ENCODE measurements at regions not wholly inside any gene's neighbourhood (a gene's known extent, or its start where the extent isn't known, plus 50 kb on each side); places are given as distances from the start of the nearest gene placed in this dataset.

DNA sequence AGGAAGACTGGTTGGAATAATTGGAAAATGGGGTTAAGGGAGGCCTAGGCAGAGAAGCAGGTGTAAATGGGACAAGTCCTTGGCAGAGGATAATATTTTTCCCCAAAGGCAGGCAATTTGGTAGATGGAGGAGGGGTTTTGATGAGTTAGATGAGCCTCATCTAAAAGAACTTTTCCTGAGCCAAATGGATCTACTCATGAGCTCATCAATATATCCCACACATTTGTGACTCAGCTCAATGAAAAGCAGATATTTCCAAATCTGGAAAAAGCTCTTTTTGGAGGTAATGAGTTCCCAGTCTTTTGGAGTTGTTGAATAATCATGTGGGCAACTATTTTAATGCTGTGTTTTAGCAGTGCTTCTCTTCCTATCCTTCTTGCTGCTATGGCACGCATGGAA, 685.5 kb upstream of the CITED2 start:
- 92 to 100% (median 97%) methylated on average over 1 of the region's 1 CpG for WGBS, 4 donors
- Histone ChIP-seq H3K36me3 (no peaks in the 10 kb centered on the region), H3K4me1 (peaks cover 0 to 24% (median 17%) of the 10 kb centered on the region in 12 donors), H3K4me3 (no peak overlapping the region), H3K27ac (no peak overlapping the region), H3K27me3 (no peaks in the 10 kb centered on the region), H3K9me3 (no peaks in the 10 kb centered on the region)
- no peak for ATAC-seq
- DNase-seq, result no peak
- TF ChIP-seq POLR2A (IDR thresholded peaks at IDR 0.05), result no peak
- TF ChIP-seq, protein P1, sequence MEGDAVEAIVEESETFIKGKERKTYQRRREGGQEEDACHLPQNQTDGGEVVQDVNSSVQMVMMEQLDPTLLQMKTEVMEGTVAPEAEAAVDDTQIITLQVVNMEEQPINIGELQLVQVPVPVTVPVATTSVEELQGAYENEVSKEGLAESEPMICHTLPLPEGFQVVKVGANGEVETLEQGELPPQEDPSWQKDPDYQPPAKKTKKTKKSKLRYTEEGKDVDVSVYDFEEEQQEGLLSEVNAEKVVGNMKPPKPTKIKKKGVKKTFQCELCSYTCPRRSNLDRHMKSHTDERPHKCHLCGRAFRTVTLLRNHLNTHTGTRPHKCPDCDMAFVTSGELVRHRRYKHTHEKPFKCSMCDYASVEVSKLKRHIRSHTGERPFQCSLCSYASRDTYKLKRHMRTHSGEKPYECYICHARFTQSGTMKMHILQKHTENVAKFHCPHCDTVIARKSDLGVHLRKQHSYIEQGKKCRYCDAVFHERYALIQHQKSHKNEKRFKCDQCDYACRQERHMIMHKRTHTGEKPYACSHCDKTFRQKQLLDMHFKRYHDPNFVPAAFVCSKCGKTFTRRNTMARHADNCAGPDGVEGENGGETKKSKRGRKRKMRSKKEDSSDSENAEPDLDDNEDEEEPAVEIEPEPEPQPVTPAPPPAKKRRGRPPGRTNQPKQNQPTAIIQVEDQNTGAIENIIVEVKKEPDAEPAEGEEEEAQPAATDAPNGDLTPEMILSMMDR (IDR thresholded peaks at IDR 0.05), result no peak
- intact Hi-C loops (cut with DNase I), result loop anchor here in 4 of 10 donors (10.0 kb wide), 3 partner anchors 175 to 685 kb away; partner anchors contain the start of gene CITED2 (in 2 of the 4)

DNA sequence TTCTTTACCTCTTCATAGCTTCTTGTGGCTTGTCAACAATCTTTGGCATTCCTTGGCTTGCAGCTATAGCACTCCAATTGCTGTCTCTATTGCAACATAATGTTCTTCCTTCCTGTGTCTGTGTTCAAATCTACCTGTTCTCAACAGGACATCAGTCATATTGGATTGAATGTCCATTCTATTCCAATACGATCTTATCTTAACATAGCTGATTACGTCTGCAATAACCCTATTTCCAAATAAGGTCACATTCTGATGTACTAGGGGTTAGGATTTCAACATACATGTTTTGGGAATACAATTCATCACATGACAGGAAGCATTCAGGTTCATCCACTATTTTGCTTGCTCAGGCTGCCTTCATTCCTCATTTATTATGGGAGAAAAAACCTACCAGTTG, 684.4 kb upstream of the CITED2 start:
- intact Hi-C loops (cut with DNase I), result loop anchor here in 3 of 10 donors (10.0 kb wide), 2 partner anchors 294 to 684 kb away; partner anchors contain the start of gene CITED2 (in 2 of the 3)
- Histone ChIP-seq H3K4me1 (peaks cover 0 to 24% (median 17%) of the 10 kb centered on the region in 12 donors), H3K27ac (no peak overlapping the region), H3K9me3 (no peaks in the 10 kb centered on the region), H3K36me3 (no peaks in the 10 kb centered on the region), H3K27me3 (no peaks in the 10 kb centered on the region), H3K4me3 (no peak overlapping the region)
- DNase-seq (no peak), ATAC-seq (no peak)
- TF ChIP-seq, protein P1 (IDR thresholded peaks at IDR 0.05), result no peak
- no peak for TF ChIP-seq POLR2A (IDR thresholded peaks at IDR 0.05)
- 90 to 92% (median 92%) methylated on average over 2 of the region's 2 CpGs for WGBS, 4 donors

DNA sequence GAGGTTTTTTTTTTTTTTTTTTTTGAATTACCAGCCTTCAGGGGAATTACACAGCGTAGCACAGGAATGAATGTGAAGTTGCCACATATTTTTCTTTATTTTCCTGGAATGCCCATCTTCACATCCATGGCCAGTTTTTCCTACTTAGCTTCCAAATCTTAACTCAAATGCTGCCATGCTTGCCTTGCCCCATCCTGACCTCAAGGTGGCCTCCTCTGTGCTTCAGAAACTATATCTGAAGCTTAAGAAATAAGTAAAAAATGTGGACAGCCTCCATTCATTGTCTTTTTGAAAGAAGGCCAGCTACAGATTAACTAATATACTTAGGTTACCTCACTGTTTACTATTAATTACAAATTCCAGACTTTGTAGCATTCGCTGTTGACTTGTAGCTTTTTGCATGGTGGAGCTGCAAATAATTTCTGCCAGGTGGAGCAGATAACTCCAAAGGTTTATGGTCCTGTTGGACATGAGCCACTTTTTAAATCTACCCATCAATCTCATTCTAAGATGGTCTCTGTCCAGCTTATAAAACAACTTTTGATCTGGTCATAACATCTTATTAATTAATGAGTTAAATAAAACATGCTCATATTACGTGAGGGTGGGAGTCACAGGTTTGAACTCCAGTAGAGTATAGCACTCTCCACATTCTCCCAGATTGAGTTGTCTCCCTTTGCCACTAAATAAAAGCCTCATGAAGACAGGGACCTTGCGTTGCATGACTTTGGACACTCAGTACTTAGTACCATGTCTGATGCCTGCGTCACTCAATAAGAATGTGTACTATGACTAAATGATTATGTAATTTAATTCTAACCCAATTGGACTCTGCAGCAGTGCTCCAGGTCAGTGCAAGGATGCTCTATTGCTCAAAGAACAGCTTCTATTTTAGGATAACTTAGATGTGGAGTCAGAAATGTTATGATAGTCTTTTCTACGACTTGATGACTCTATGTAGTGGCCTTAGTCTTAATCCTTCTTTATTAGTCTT, 678.6 kb upstream of the CITED2 start:
- intact Hi-C loops (cut with DNase I), result loop anchor here in 3 of 10 donors (10.0 kb wide), 2 partner anchors 288 to 678 kb away; partner anchors contain the start of gene CITED2 (in 2 of the 3)
- Histone ChIP-seq H3K27ac (peak overlapping the region in 3 of 12 donors; percentile 6 to 32 (median 12)), H3K4me3 (no peak overlapping the region), H3K9me3 (no peaks in the 10 kb centered on the region), H3K4me1 (peaks cover 0 to 14% (median 0%) of the 10 kb centered on the region in 12 donors), H3K27me3 (no peaks in the 10 kb centered on the region), H3K36me3 (no peaks in the 10 kb centered on the region)
- ATAC-seq (peak; percentile 10 to 53 (median 25)), DNase-seq (no peak)
- WGBS, 4 donors, result 77 to 83% (median 80%) methylated on average over 6 of the region's 6 CpGs
- TF ChIP-seq POLR2A (IDR thresholded peaks at IDR 0.05), result no peak
- TF ChIP-seq, protein P1 (IDR thresholded peaks at IDR 0.05), result peak in 8 of 12 donors; percentile 6 to 44 (median 14)

Data from heart left ventricle (tissue), 16 donors.